ENCODE measurements at regions not wholly inside any gene's neighbourhood (a gene's known extent, or its start where the extent isn't known, plus 50 kb on each side); places are given as distances from the start of the nearest gene placed in this dataset.

DNA sequence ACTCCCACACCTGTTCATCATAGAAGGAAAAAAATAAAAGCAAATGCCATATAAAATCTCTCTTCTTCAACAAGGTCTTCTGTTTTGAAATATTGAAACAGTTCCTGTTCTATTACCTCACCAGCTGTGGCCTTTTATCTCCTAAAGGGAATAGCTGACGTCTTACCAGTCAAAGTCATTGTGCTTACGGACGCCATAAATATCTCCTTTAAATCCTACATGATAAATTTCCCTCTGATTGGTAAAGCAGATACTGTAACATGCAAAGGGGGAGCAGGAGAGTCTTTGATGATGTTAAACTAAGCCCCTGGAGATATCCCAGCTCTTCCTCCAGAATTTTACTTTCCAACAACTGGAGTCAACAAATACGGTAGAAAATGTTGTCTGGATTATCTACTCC, 168.4 kb downstream of the ZC3H11B start:
- TF ChIP-seq POLR2A (IDR thresholded peaks at IDR 0.05; ENCODE audit: low read depth, low read length): no peak
- FAIRE-seq: no peak
- DNase-seq (ENCODE audit: insufficient read length, low spot score): no peak

DNA sequence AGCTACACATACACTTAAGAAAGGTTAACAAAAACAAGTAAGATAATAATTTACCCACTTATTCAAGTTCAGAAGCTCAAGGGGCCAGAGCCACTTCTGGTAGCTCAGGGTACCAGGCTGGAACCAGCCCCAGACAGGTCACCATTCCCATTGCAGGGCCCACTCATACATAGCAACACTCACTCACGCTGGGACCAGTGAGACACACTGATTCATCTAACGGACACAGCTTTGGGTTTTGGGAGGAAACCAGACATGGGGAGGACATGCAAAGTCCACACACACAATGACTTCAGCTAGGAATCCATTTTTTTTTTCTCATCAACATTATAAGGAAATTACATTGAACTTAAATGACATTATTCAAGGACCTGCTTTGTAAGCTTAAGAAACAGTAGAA, 169.1 kb downstream of the ZC3H11B start:
- FAIRE-seq (peak; percentile 97), DNase-seq (ENCODE audit: insufficient read length, low spot score) (peak; percentile 17)
- TF ChIP-seq POLR2A (IDR thresholded peaks at IDR 0.05; ENCODE audit: low read depth, low read length): no peak

DNA sequence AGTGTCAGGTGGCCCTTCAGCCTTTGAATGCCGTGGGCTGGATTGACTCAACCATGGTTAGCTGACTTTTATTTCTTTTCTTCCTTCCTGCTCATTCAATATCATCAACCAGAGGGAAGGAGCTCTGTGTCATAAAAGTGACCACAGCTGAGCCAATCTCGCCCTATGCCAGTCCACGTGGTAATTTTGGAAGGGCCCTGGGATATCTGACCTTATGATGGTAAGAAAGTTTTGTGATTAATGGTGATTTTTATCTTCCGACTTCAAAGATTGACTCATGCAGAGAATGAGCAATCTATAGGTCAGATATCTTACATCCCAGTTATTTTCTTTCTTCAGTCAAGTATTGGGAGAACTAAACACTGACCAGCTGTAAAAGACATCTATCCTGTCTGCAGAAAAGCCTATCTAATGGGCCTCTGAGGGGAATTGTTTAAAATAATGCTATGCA, 170.3 kb downstream of the ZC3H11B start:
- peak; percentile 95 for FAIRE-seq
- no peak for TF ChIP-seq POLR2A (IDR thresholded peaks at IDR 0.05; ENCODE audit: low read depth, low read length)
- no peak for DNase-seq (ENCODE audit: insufficient read length, low spot score)

DNA sequence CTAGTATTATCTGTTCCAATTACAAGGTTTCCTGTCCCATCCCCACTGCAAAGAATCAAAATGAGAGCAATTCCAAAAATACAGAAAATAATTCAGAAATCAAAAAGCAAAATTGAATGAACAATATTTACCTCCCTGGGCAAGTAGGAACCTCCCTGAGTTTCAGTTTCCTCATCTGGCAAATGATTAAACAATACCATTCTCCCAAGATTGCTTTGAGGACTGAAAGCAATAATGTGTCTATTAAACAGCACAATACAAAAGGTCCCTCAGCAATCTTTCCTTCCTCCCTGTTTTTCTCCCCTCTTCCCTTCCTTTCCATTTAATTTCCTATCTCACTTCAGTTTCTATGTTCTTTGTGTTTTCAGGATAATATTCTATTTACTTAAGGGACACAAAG, 171.0 kb downstream of the ZC3H11B start:
- no peak for TF ChIP-seq POLR2A (IDR thresholded peaks at IDR 0.05; ENCODE audit: low read depth, low read length)
- FAIRE-seq: no peak
- no peak for DNase-seq (ENCODE audit: insufficient read length, low spot score)

DNA sequence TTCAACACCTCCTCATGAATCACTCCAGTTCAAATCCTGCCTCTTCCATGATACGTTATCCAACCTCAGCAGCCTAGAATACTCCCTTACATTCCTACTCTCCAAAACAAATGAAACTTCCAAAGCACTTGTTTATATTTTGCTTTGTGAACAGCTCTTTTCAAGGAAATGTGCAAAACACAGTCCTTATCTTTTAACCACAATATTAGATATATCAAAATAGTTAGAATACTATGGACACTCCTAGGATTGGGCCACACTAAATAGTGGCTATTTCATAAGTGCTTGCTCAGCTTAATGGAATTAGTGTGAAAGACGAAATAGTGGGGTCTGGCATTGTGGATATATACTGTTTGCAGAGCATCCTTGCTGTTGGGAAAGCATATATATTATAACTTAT, 173.5 kb downstream of the ZC3H11B start:
- TF ChIP-seq POLR2A (IDR thresholded peaks at IDR 0.05; ENCODE audit: low read depth, low read length): no peak
- no peak for DNase-seq (ENCODE audit: insufficient read length, low spot score)

DNA sequence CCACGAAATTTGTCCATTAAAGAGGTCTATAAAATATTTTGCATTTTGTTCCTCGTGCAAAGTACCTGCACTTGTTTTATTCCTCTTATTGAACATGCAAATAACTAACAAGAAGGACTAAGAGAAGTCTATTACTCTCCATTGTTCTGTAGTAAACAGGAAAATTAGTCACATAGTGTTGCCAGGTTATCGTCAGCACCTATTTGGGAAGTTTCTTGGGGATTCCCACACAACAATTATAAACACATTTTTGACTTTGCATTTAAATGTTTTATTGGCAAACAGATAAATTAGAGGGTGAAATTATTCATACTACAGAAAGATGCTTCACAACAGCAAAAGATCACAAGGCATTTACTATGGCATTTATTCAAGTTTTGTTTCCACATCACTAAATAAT, 174.5 kb downstream of the ZC3H11B start:
- no peak for FAIRE-seq
- no peak for DNase-seq (ENCODE audit: insufficient read length, low spot score)
- no peak for TF ChIP-seq POLR2A (IDR thresholded peaks at IDR 0.05; ENCODE audit: low read depth, low read length)

More for the DNA sequence above, 173.5 kb downstream of the ZC3H11B start:
- no peak for FAIRE-seq

DNA sequence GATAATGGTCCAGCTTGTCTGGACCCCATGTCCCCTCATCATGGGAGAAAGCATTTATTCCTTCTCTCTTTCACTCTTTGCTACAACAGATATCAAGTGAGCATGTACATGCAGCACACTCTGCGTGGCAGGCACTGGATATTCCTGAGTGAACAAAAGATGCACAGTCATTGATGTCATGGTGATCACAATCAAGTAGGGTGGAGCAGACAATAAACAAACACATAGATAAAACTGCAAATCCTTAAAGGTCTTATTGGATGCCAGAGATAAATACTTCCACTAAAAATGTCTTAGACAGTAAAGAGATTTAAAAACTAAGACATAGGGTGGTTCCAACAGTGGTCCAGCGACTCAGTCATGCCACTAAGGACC, 178.0 kb downstream of the ZC3H11B start:
- TF ChIP-seq POLR2A (IDR thresholded peaks at IDR 0.05; ENCODE audit: low read depth, low read length): no peak
- DNase-seq (ENCODE audit: insufficient read length, low spot score) (no peak), FAIRE-seq (no peak)

DNA sequence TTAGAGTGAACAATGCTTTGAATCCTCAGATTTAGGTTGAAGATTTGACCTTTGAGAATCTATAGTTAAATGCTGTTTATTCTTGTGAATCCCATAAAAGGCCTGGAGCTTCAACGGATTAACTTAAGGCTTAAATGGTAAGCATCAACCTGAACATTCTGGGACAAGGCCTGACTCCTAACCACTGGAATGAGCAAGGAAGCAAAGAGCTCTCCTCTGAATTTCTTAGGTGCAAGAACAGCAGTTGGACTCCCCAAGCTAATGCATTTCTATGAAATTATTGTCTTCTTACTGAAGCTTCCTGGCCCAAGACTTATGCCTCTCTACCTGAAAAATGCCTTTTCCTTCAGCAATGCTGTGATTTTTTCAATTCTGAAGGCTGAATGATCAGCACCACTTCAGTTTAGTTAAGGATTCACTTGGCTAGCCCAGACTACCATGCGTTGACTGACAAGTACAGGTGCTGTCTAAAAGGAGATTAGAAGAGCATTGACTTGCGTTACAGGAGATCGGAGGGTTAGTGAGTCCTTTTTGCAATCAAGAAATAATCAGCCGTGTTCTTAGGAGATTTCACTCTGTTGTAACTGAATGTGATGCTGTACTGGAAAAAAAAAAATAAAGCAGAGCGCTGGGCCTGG, 178.5 kb downstream of the ZC3H11B start:
- no peak for DNase-seq (ENCODE audit: insufficient read length, low spot score)
- TF ChIP-seq POLR2A (IDR thresholded peaks at IDR 0.05; ENCODE audit: low read depth, low read length): no peak
- FAIRE-seq: no peak

DNA sequence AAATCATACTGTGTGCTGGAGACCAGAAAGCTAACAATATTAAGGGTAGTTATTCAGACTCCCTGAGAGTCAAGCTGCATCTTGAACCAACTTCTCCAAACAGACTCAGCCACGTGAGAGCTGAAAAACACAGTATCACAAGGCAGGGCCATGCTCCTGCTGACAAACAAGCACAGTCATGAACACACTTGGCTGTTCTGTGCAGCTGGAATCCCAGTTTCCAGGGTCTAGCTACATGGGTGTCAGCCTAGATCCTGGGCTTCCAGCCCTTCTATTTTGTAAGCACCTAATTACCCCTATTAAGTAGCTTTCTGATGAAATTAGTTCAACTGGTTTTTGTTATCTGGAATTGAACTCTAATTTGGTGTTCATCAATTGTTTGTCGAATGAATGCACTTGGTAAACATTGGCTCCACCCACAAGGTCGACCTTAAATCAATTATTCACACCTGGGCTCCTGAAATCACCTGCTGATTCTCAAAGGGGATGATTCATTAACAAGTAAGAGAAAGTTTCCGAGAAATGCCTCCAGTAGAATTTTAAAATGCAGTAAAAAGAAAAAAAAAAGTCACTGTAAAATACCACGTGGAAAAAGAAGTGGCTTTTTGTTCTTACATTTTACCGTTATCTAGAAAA, 179.3 kb downstream of the ZC3H11B start:
- FAIRE-seq: no peak
- no peak for TF ChIP-seq POLR2A (IDR thresholded peaks at IDR 0.05; ENCODE audit: low read depth, low read length)
- no peak for DNase-seq (ENCODE audit: insufficient read length, low spot score)

DNA sequence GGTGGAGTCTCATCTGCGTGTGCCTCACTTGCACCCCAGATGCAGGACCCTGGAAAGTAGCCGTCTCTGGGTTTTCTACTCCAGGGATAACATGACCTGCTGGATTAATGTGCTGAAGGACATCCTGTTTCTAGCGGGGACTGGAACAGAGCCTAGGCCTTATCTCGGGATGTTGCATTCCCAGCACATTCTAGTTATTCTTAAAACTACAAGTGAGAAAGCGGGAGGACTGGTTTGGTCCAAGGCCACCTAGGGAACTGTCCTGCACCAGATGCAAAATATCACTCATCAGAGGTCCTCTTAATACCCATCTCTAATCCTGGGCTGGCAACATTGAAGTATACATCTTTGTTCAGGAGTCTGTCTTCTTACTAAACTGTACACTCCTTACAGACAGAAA, 179.9 kb downstream of the ZC3H11B start:
- DNase-seq (ENCODE audit: insufficient read length, low spot score): no peak
- FAIRE-seq: no peak
- no peak for TF ChIP-seq POLR2A (IDR thresholded peaks at IDR 0.05; ENCODE audit: low read depth, low read length)

DNA sequence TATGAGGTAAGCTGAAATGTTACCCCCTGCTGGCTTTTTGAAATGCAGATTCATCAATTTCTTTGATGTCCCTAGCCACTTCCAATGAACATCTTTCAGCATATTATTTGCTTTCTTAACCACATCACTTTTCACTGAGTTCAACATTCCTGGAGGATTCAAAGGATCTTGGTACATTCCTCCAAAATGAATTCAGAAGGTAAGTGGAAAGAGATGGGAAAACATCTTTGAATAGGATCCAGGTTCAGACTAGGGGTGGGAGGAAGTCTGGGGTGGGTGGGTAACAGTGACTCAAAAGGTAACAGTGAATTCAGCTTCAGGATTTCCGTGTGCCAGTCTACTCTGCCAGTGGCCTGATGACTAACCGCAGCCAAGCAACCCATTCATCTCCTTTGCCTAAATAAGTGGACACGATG, 180.7 kb downstream of the ZC3H11B start:
- FAIRE-seq (peak; percentile 27), DNase-seq (ENCODE audit: insufficient read length, low spot score) (peak; percentile 10)
- no peak for TF ChIP-seq POLR2A (IDR thresholded peaks at IDR 0.05; ENCODE audit: low read depth, low read length)

DNA sequence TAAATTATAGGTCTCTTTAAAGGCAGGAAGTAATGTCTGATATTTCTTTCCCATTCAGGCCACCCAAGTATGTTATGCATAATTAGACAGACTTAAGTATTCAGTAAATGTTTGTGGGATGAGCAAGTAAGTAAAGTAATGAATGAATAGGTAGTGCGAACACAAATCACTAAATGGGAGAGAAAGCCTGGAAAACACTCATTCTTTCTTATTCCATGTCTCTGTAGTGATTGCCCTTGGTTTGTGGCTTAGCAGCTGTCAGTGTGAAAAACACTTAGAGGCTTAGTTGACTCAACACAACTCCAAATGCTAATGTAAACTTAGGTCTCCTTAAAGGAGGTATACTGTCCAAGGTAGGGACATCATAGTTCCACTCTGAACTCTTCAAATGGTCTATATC, 182.5 kb downstream of the ZC3H11B start:
- no peak for FAIRE-seq

DNA sequence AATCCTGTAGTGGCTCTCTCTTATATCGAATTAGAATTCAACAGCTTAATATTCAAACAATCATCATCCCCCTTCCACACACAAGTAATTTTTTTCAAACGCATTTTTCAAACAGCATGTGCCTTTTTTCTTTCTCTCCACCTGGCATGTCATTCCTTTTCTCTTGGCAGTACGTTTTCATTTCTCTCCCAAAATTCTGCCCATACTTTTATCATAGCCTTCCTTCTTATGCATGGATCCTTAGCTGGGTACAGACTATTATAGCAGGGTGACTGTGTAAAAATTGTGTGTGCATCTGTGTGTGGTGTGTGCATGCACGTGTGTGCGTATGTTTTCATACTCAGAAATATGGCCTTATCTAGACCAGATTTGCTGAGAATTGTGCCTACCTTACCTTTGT, 184.3 kb downstream of the ZC3H11B start:
- TF ChIP-seq POLR2A (IDR thresholded peaks at IDR 0.05; ENCODE audit: low read depth, low read length): no peak
- DNase-seq (ENCODE audit: insufficient read length, low spot score) (no peak), FAIRE-seq (no peak)

More for the DNA sequence above, 182.5 kb downstream of the ZC3H11B start:
- DNase-seq (ENCODE audit: insufficient read length, low spot score): no peak
- TF ChIP-seq POLR2A (IDR thresholded peaks at IDR 0.05; ENCODE audit: low read depth, low read length): no peak

DNA sequence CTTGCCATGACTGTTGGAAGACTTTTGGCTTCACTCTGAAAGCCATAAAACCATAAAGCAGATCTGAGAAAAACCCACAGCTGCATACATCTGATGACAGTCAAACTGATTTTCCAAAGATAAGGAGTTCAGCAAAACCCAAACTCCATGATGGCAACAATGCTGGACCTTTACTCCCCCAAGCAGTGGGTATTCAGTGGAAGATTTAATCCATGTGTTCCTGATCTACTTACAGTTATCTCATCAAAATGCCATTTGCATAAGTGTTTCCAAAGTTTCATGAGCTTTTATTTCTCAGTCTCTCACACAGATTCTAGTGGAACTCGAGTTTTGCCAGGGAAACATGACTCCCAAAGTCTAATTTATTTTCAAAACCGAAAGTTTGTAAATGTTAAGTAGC, 184.9 kb downstream of the ZC3H11B start:
- DNase-seq (ENCODE audit: insufficient read length, low spot score) (no peak), FAIRE-seq (no peak)
- no peak for TF ChIP-seq POLR2A (IDR thresholded peaks at IDR 0.05; ENCODE audit: low read depth, low read length)

DNA sequence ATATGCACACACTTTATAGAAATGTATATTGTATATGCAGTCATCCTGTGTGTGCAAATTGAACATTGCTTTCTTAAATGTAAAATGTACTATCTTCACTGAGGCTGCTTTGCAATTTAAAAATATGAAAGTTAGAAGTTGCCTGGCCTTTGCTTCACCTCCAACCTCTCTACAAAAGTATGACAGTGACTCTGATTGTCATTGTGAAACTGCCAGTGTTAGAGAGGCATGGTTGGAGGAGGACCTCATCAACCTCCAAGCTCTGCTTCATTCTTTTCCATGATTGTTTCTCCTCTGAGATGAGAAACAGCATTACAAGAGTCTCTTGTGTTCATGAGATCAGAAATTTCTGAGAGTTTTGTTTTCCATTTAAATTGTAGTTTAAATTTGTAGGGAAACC, 185.5 kb downstream of the ZC3H11B start:
- TF ChIP-seq POLR2A (IDR thresholded peaks at IDR 0.05; ENCODE audit: low read depth, low read length): no peak
- DNase-seq (ENCODE audit: insufficient read length, low spot score) (no peak), FAIRE-seq (no peak)

All from H54 (cell line).